ENCODE measurements at regions not wholly inside any gene's neighbourhood (a gene's known extent, or its start where the extent isn't known, plus 50 kb on each side); places are given as distances from the start of the nearest gene placed in this dataset.

- Histone ChIP-seq H4K8ac (ENCODE audit: low read depth in 2 of 2, low read length in 2 of 2) (no peak overlapping the region), H3K9ac (ENCODE audit: low read depth, low read length) (no peak overlapping the region), H2AK5ac (ENCODE audit: low read depth, low read length) (no peak overlapping the region), H3K9me3 (ENCODE audit: control insufficient read depth, insufficient read depth, low read length) (peaks cover 33% of the 10 kb centered on the region), H3K4me2 (ENCODE audit: low read depth, low read length) (no peak overlapping the region), H3K9me1 (ENCODE audit: insufficient read depth, low read length) (no peaks in the 10 kb centered on the region), H2AFZ (replicated peaks; ENCODE audit: low read length, poor library complexity) (no peak overlapping the region), H4K91ac (ENCODE audit: insufficient read depth, low read depth, low read length) (no peak overlapping the region), H3K4me1 (ENCODE audit: control insufficient read depth, insufficient read depth, low read length) (no peaks in the 10 kb centered on the region), H3K23ac (ENCODE audit: low read depth, low read length) (no peak overlapping the region), H3K4ac (ENCODE audit: low read depth, low read length) (no peak overlapping the region), H3K4me3 (ENCODE audit: insufficient read depth, low read depth, low read length) (no peak overlapping the region), H2BK120ac (ENCODE audit: low read depth, low read length) (no peak overlapping the region), H3K79me1 (ENCODE audit: low read depth in 1 of 2, low read length in 2 of 2) (no peaks in the 10 kb centered on the region), H2AK9ac (replicated peaks; ENCODE audit: low read depth, low read length, poor library complexity) (no peak overlapping the region), H2BK15ac (ENCODE audit: low read depth, low read length) (no peak overlapping the region), H3K27ac (ENCODE audit: insufficient read depth, low read length) (no peak overlapping the region), H2BK5ac (ENCODE audit: low read depth, low read length, poor library complexity, severe bottlenecking) (no peak overlapping the region), H3K36me3 (ENCODE audit: control insufficient read depth, insufficient read depth, low read length) (no peaks in the 10 kb centered on the region), H4K5ac (ENCODE audit: low read depth, low read length) (no peak overlapping the region), H3K18ac (ENCODE audit: low read depth, low read length) (no peak overlapping the region), H3K14ac (replicated peaks; ENCODE audit: low read depth, low read length) (no peak overlapping the region), H4K20me1 (ENCODE audit: insufficient read depth, low read length) (no peaks in the 10 kb centered on the region), H2BK20ac (ENCODE audit: low read depth, low read length) (no peak overlapping the region), H3K27me3 (ENCODE audit: control insufficient read depth, insufficient read depth, low read length) (no peaks in the 10 kb centered on the region), H3K56ac (ENCODE audit: extremely low read depth, insufficient read depth, low read length) (no peak overlapping the region)
- no peak for TF ChIP-seq BHLHE40 (IDR thresholded peaks at IDR 0.05; ENCODE audit: low read depth, low read length)
- TF ChIP-seq RFX5 (IDR thresholded peaks at IDR 0.05; ENCODE audit: low read depth, low read length): no peak
- no peak for TF ChIP-seq SMC3 (IDR thresholded peaks at IDR 0.05; ENCODE audit: low read depth, low read length)
- TF ChIP-seq FOS (IDR thresholded peaks at IDR 0.05; ENCODE audit: low read depth, low read length): no peak
- TF ChIP-seq POLR2A (IDR thresholded peaks at IDR 0.05; ENCODE audit: low read depth, low read length): no peak
- no peak for TF ChIP-seq NFE2L2 (IDR thresholded peaks at IDR 0.05; ENCODE audit: low read depth, low read length)
- TF ChIP-seq RCOR1 (IDR thresholded peaks at IDR 0.05; ENCODE audit: insufficient replicate concordance, low read length): no peak
- TF ChIP-seq CEBPB (IDR thresholded peaks at IDR 0.05; ENCODE audit: low read depth, low read length): no peak
- no peak for TF ChIP-seq CHD1 (IDR thresholded peaks at IDR 0.05; ENCODE audit: low read depth, low read length)
- ChIA-PET CTCF (no interaction called here), POLR2A (ENCODE audit: unreplicated experiment) (no interaction called here)
- BruUV-seq (replicated peaks): no TSS peak
- dilution Hi-C loops (cut with HindIII; ENCODE audit: low sequenced_read_pairs, unreplicated experiment): no loop called here
- in situ Hi-C loops (cut with MboI; ENCODE audit: low sequenced_read_pairs): no loop called here
- 6% methylated on average over 3 of the region's 6 CpGs; no CpG with 5 or more reads in 1 of the 2 experiments for WGBS, 2 experiments (ENCODE audit: extremely low coverage in 2 of 2, insufficient read length in 1 of 2)
- ATAC-seq (ENCODE audit: low read depth) (no peak), DNase-seq (no peak)
- intact Hi-C loops (cut with micrococcal nuclease): no loop called here
These were observed 323.7 kb downstream of the BRD1 start for GRCh38 chr22:49503896-49504521.

Measured in IMR-90 (cell line).